GM19397 (cell line): ENCODE measurements at regions not wholly inside any gene's neighbourhood (a gene's known extent, or its start where the extent isn't known, plus 50 kb on each side); places are given as distances from the start of the nearest gene placed in this dataset.

ENCODE experiments used
- ATAC-seq: cut with Tn5 transposase; IDR thresholded peaks from one replicate; pipeline ENCODE4 v1.9.1; 2021; ENCODE audit warnings: mild to moderate bottlenecking, moderate library complexity; ENCODE audit not compliant: unreplicated experiment

GRCh38 chr7:67805921-67806471, 809.4 kb downstream of the TYW1 start:
- ATAC-seq, result no peak

- no peak for ATAC-seq
Observed at GRCh38 chr7:67807826-67808225, 811.2 kb downstream of the TYW1 start.

GRCh38 chr7:67809586-67809985, 813.0 kb downstream of the TYW1 start:
- no peak for ATAC-seq

- ATAC-seq, result no peak
Observed at GRCh38 chr7:67813621-67814292, 817.1 kb downstream of the TYW1 start.

GRCh38 chr7:67817481-67817880, 820.8 kb downstream of the TYW1 start:
- ATAC-seq, result no peak

- no peak for ATAC-seq
Observed at GRCh38 chr7:67821116-67821515, 824.5 kb downstream of the TYW1 start.

GRCh38 chr7:67823345-67823744, 826.7 kb downstream of the TYW1 start:
- ATAC-seq, result no peak

GRCh38 chr7:67825356-67825755, 828.7 kb downstream of the TYW1 start:
- no peak for ATAC-seq

- no peak for ATAC-seq
Observed at GRCh38 chr7:67841896-67842295, 845.3 kb downstream of the TYW1 start.

- ATAC-seq, result no peak
Observed at GRCh38 chr7:67842571-67842970, 845.9 kb downstream of the TYW1 start.

GRCh38 chr7:67843001-67843565, 846.5 kb downstream of the TYW1 start:
- ATAC-seq, result no peak

- ATAC-seq, result no peak
Observed at GRCh38 chr7:67843615-67844014, 847.0 kb downstream of the TYW1 start.

- no peak for ATAC-seq
Observed at GRCh38 chr7:67847092-67847787, 850.6 kb downstream of the TYW1 start.

- ATAC-seq, result no peak
Observed at GRCh38 chr7:67854221-67855178, 857.9 kb downstream of the TYW1 start.

- ATAC-seq, result no peak
Observed at GRCh38 chr7:67855322-67855721, 858.7 kb downstream of the TYW1 start.

- ATAC-seq, result no peak
Observed at GRCh38 chr7:67856046-67856445, 859.4 kb downstream of the TYW1 start.

- no peak for ATAC-seq
Observed at GRCh38 chr7:67857698-67858097, 861.1 kb downstream of the TYW1 start.

GRCh38 chr7:67858931-67859330, 862.3 kb downstream of the TYW1 start:
- no peak for ATAC-seq

GRCh38 chr7:67863911-67864310, 867.3 kb downstream of the TYW1 start:
- no peak for ATAC-seq

GRCh38 chr7:67866054-67866453, 869.4 kb downstream of the TYW1 start:
- ATAC-seq, result no peak

- no peak for ATAC-seq
Observed at GRCh38 chr7:67866812-67867211, 870.2 kb downstream of the TYW1 start.
